Caco-2 (cell line): ENCODE measurements at regions not wholly inside any gene's neighbourhood (a gene's known extent, or its start where the extent isn't known, plus 50 kb on each side); places are given as distances from the start of the nearest gene placed in this dataset.
A peak's percentile ranks its signal among the peaks of the same experiment; 100 is the strongest.

ENCODE experiments used
- BruUV-seq: library from RNA; stranded (reverse); fragments of 400-500 nt; replicated peaks from 2 replicates; lab custom pipeline; 2021; lab: Mats Ljungman, UMichigan
- CTCF ChIA-PET: fragments of 300-600 bp; sonication (Branson Sonifier 250); formaldehyde crosslinking; loops from one replicate; lab custom pipeline; 2022; ENCODE audit warnings: antibody characterized with exemption; lab: Charles Lee
- POLR2A ChIA-PET: fragments of 300-600 bp; sonication (Branson Sonifier 250); formaldehyde crosslinking; loops from one replicate; lab custom pipeline; 2022; ENCODE audit warnings: antibody characterized with exemption; lab: Charles Lee
- DNase-seq, 2 experiments: peaks; one replicate each; pipeline versions ENCODE4 v3.0.0 to v3.0.0-alpha.2; 2020 to 2022
- H3K27me3 ChIP-seq: replicated peaks from 2 replicates; pipeline ENCODE4 v1.6.0; 2011; ENCODE audit warnings: low read length; ENCODE audit not compliant: control insufficient read depth, insufficient read depth
- H3K36me3 ChIP-seq: 2 replicates; pipeline ENCODE4 v1.5.1; 2011; ENCODE audit warnings: low read length; ENCODE audit not compliant: control insufficient read depth, insufficient read depth
- H3K4me1 ChIP-seq: fragments of 250-450 bp; sonication (Bioruptor Pico); 2 replicates; pipeline ENCODE4 v1.5.1; 2020; ENCODE audit warnings: mild to moderate bottlenecking
- H3K4me3 ChIP-seq: 2 replicates; pipeline ENCODE4 v1.5.1; 2011; ENCODE audit warnings: low read depth, mild to moderate bottlenecking, control low read depth, low read length
- H3K9me3 ChIP-seq: fragments of 250-450 bp; sonication (Bioruptor Pico); 2 replicates; pipeline ENCODE4 v1.5.1; 2020; ENCODE audit warnings: mild to moderate bottlenecking, moderate library complexity
- H3K27ac Mint-ChIP-seq: one replicate; pipeline ENCODE4 v1.8.0; 2022; ENCODE audit warnings: mixed read lengths; ENCODE audit not compliant: unreplicated experiment
- H3K27me3 Mint-ChIP-seq: one replicate; pipeline ENCODE4 v1.8.0; 2022; ENCODE audit warnings: mixed read lengths; ENCODE audit not compliant: insufficient read depth, unreplicated experiment
- H3K36me3 Mint-ChIP-seq: one replicate; pipeline ENCODE4 v1.8.0; 2022; ENCODE audit warnings: mild to moderate bottlenecking, mixed read lengths; ENCODE audit not compliant: insufficient read depth, unreplicated experiment
- H3K4me1 Mint-ChIP-seq: one replicate; pipeline ENCODE4 v1.8.0; 2022; ENCODE audit warnings: low read depth, mixed read lengths; ENCODE audit not compliant: unreplicated experiment
- H3K4me3 Mint-ChIP-seq: one replicate; pipeline ENCODE4 v1.8.0; 2022; ENCODE audit warnings: mild to moderate bottlenecking, moderate library complexity, mixed read lengths; ENCODE audit not compliant: unreplicated experiment
- H3K9me3 Mint-ChIP-seq: one replicate; pipeline ENCODE4 v1.8.0; 2022; ENCODE audit warnings: mixed read lengths; ENCODE audit not compliant: unreplicated experiment
- intact Hi-C: fragments of 100-400 bp; cut with micrococcal nuclease; formaldehyde crosslinking; loops from one replicate; pipeline ENCODE4 v1.10.0; 2022; ENCODE audit not compliant: unreplicated experiment
- TF ChIP-seq, protein P1 (sequence below), 2 experiments: fragments of 200-600 bp in 1 of 2; IDR thresholded peaks; 1 replicate in 1 of 2; 2 replicates in 1 of 2; pipeline versions ENCODE4 v1.5.1 to v1.8.0; 2011 to 2022; ENCODE audit warnings: antibody characterized with exemption in 1 of 2, control low read depth in 1 of 2, inconsistent platforms in 1 of 2, low read depth in 1 of 2, low read length in 1 of 2, mild to moderate bottlenecking in 1 of 2, moderate library complexity in 1 of 2; ENCODE audit not compliant: insufficient read depth in 1 of 2, severe bottlenecking in 1 of 2, unreplicated experiment in 1 of 2

DNA sequence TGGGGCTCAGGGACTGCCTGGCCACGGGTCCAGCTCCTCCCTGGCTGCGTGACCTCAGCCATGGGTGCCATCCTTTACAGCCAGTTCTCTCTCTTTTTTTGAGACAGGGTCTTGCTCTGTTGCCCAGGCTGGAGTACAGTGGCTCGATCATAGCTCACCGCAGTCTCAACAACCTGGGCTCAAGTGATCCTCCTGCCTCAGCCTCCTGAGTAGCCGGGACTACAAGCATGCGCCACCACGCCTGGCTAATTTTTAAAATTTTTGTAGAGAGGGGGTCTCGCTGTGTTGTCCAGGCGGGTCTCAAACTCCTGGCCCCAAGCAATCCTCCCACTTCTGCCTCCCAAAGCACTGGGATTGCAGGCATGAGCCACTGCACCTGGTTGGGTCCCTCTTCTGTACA lies 75.4 kb downstream of the PTPRS start:
- no TSS peak for BruUV-seq
- H3K36me3 Mint-ChIP-seq = peaks cover 9% of the 10 kb centered on the region

DNA sequence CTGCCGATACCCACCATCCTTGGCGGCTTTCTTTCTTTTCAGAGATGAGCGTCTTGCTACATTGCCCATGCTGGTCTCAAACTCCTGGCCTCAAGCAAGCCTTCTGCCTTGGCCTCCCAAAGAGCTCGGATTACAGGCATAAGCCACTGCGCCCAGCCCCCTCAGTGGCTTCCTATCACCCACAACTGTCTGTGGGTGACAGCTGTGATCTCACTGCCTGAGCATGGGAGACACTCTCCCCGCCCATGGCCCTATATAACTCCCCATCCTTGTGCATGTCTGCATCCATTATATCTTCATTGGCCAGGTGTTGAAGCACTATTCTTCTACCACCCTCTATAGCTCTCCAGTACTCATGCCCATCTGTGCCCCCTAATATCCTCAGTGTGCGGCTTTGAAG lies 76.2 kb downstream of the PTPRS start:
- POLR2A ChIA-PET = no interaction called here
- H3K36me3 ChIP-seq = no peaks in the 10 kb centered on the region; the same call in 1 of the 2 replicates
- H3K9me3 ChIP-seq = no peaks in the 10 kb centered on the region
- Mint-ChIP-seq H3K9me3 (no peaks in the 10 kb centered on the region), H3K4me3 (no peak overlapping the region), H3K36me3 (peaks cover 9% of the 10 kb centered on the region), H3K27me3 (no peaks in the 10 kb centered on the region), H3K27ac (no peak overlapping the region), H3K4me1 (no peaks in the 10 kb centered on the region)
- intact Hi-C loops = no loop called here
- CTCF ChIA-PET = no interaction called here
- no peaks in the 10 kb centered on the region for H3K27me3 ChIP-seq
- no peak overlapping the region for H3K4me3 ChIP-seq
- no peak for DNase-seq
- TF ChIP-seq, protein P1, sequence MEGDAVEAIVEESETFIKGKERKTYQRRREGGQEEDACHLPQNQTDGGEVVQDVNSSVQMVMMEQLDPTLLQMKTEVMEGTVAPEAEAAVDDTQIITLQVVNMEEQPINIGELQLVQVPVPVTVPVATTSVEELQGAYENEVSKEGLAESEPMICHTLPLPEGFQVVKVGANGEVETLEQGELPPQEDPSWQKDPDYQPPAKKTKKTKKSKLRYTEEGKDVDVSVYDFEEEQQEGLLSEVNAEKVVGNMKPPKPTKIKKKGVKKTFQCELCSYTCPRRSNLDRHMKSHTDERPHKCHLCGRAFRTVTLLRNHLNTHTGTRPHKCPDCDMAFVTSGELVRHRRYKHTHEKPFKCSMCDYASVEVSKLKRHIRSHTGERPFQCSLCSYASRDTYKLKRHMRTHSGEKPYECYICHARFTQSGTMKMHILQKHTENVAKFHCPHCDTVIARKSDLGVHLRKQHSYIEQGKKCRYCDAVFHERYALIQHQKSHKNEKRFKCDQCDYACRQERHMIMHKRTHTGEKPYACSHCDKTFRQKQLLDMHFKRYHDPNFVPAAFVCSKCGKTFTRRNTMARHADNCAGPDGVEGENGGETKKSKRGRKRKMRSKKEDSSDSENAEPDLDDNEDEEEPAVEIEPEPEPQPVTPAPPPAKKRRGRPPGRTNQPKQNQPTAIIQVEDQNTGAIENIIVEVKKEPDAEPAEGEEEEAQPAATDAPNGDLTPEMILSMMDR (IDR thresholded peaks at IDR 0.05; ENCODE audit: insufficient read depth in 1 of 2, low read depth in 1 of 2, low read length in 1 of 2, severe bottlenecking in 1 of 2, unreplicated experiment in 1 of 2) = no peak
- H3K4me1 ChIP-seq = no peaks in the 10 kb centered on the region
- no TSS peak for BruUV-seq

More for the DNA sequence above, 75.4 kb downstream of the PTPRS start:
- no peak for DNase-seq
- Histone ChIP-seq H3K27me3 (no peaks in the 10 kb centered on the region), H3K4me3 (no peak overlapping the region), H3K4me1 (no peaks in the 10 kb centered on the region), H3K36me3 (no peaks in the 10 kb centered on the region; the same call in 1 of the 2 replicates), H3K9me3 (no peaks in the 10 kb centered on the region)
- ChIA-PET POLR2A (interaction anchor here (0.5 kb wide), 1 partner anchor 10 kb away, joined by 3 read pairs; no protein-coding TSS in a partner anchor), CTCF (no interaction called here)
- H3K9me3 Mint-ChIP-seq = no peaks in the 10 kb centered on the region
- intact Hi-C loops = no loop called here
- no peaks in the 10 kb centered on the region for H3K27me3 Mint-ChIP-seq
- no peak overlapping the region for H3K4me3 Mint-ChIP-seq
- TF ChIP-seq, protein P1 (IDR thresholded peaks at IDR 0.05; ENCODE audit: insufficient read depth in 1 of 2, low read depth in 1 of 2, low read length in 1 of 2, severe bottlenecking in 1 of 2, unreplicated experiment in 1 of 2) = no peak
- H3K4me1 Mint-ChIP-seq = no peaks in the 10 kb centered on the region
- H3K27ac Mint-ChIP-seq = no peak overlapping the region

DNA sequence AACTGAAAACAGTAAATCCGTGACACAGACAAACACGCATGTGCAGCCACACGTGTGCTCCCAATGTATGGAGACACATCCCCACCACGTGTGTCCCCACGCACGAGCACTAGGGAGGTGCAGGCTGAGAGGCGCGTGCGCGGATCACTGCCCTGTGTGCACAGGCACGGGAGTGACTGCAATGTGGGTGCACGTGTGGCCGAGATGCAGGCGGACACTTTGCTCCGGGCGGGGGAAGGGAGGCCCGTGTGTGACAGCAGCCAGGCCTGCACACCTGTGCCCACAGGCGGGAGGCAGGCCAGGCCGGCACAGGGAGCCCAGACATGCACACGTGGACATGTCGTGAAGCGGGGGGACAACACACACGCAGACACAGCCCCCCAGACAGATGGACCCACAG lies 77.0 kb downstream of the PTPRS start:
- no peak for DNase-seq
- H3K9me3 Mint-ChIP-seq = no peaks in the 10 kb centered on the region
- no peaks in the 10 kb centered on the region for H3K27me3 Mint-ChIP-seq
- peaks cover 9% of the 10 kb centered on the region for H3K36me3 Mint-ChIP-seq
- Histone ChIP-seq H3K4me3 (no peak overlapping the region), H3K27me3 (no peaks in the 10 kb centered on the region), H3K9me3 (no peaks in the 10 kb centered on the region), H3K36me3 (no peaks in the 10 kb centered on the region; the same call in 1 of the 2 replicates), H3K4me1 (no peaks in the 10 kb centered on the region)
- no TSS peak for BruUV-seq
- H3K4me1 Mint-ChIP-seq = no peaks in the 10 kb centered on the region
- intact Hi-C loops = no loop called here
- ChIA-PET POLR2A (no interaction called here), CTCF (no interaction called here)
- H3K4me3 Mint-ChIP-seq = no peak overlapping the region
- TF ChIP-seq, protein P1 (IDR thresholded peaks at IDR 0.05; ENCODE audit: insufficient read depth in 1 of 2, low read depth in 1 of 2, low read length in 1 of 2, severe bottlenecking in 1 of 2, unreplicated experiment in 1 of 2) = no peak
- peak overlapping the region; percentile 69 for H3K27ac Mint-ChIP-seq
